ENCODE measurements at regions not wholly inside any gene's neighbourhood (a gene's known extent, or its start where the extent isn't known, plus 50 kb on each side); places are given as distances from the start of the nearest gene placed in this dataset.
"Not testable (repeated sequence)": the region's sequence is repeated elsewhere in the genome, so short reads cannot be mapped to it uniquely, and the experiment has no call there.

DNA sequence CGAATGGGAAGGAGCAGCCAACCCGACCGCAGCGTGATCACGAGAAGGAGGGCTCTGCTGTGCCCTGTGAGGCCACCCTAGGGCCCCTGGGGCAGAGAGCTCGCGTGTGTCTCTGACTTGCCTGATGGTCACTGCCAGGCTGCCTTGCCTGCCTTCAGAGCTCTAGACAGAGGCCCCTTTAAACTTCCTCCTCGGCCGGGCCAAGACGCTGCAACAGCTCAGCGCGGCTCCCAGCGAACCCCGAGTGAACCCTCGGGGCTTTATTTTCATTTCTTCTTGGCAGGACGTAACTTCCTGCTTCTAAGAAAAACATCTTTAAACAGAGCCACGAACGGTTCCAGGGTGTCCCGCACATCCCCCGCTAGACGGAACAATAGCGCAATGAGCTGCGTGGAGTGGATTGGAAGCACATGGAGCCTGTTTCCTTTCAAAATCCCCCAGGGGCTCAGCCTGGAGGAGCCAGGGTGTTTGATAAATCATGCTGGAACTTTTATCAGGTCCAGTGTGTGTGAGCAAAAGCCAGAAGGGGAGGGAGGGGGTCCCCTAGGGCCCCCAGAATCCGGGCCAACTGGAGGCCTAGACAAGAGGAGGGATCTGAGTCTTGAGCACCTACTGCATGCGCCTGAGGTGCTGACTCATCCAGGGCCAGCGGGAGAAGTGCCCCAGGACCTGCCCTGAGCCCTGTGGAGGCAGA is 134.1 kb upstream of the GDF10 start:
- DNase-seq (ENCODE audit: low read depth in 1 of 2, low spot score in 1 of 2) = peak; percentile 20 to 21

DNA sequence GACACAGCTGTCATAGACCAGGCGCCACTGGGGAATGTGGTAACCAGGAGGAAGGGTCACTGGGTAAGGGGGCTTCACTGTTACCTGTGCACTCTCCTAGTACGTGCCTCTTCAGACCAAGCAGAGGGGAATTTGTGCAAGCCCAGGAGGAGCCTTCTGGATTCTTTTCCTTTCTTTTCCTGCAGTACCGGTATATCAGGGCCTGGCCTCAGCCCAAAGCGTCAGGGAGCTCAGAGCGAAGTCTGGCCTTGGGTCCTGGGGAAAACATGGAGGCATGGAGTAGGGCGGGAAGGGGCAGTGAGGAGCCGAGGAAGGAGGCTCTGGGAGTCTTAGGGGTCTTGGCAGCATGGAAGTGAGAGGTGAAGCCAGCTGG is 133.6 kb upstream of the GDF10 start:
- no peak for DNase-seq (ENCODE audit: low read depth in 1 of 2, low spot score in 1 of 2)

DNA sequence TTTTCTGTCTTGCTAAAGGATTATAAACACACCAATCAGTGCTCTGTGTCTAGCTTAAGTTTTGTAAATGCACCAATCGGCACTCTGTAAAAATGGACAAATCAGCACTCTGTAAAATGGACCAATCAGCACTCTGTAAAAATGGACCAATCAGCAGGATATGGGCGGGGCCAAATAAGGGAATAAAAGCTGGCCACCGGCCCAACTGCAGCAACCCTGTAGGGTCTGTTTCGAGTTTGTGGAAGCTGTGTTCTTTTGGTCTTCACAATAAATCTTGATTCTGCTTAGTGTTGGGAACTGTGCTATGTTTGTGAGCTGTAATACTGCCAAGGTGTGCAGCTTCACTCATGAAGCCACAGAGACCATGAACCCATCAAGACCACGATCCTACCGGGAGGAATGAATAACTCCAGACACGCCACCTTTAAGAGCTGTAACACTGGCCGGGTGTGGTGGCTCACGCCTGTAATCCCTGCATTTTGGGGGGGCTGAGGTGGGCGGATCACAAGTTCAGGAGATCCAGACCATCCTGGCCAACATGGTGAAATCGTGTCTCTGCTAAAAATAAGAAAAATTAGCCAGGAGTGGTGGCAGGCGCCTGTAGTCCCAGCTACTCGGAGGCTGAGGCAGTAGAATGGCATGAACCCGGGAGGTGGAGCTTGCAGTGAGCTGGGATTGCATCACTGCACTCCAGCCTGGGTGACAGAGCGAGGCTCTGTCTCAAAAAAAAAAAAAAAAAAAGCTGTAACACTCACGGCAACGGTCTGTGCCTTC is 133.0 kb upstream of the GDF10 start:
- DNase-seq (ENCODE audit: low read depth in 1 of 2, low spot score in 1 of 2) = not testable (repeated sequence)

DNA sequence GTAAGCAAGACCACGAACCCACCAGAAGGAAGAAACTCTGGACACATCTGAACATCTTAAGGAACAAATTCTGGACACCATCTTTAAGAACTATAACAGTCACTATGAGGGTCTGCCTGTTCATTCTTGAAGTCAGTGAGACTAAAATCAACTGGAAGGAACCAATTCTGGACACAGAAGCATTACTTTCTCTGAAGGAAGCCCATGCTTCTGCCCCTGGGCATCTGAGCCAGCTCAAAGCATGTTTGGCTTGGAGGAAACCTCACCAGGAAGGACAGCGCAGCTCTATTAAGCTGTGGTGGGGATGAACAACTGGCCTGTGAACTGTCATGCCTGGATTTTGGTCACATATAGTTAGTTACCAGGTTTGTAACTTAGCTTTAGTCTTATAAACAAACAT is 132.4 kb upstream of the GDF10 start:
- DNase-seq (ENCODE audit: low read depth in 1 of 2, low spot score in 1 of 2) = no peak

DNA sequence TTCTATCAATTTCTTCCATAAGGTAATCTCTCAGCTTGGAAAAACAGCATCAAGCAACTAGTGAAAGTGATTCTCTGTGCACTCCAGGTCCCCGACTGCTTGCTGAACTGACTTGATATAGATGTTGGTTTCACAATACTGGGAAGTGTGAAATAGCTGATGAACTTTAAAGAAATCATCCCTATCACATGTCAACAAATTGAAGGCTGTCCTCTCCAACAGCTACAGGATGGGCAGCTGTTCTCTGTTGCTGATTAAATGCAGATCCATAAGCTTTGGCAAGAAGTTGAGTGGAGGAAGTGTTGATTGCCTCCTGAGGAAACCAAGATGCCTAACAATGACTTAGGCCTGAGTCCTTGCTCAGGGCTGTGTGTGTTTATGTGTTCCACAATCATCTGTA is 130.4 kb upstream of the GDF10 start:
- DNase-seq (ENCODE audit: low read depth in 1 of 2, low spot score in 1 of 2) = no peak

DNA sequence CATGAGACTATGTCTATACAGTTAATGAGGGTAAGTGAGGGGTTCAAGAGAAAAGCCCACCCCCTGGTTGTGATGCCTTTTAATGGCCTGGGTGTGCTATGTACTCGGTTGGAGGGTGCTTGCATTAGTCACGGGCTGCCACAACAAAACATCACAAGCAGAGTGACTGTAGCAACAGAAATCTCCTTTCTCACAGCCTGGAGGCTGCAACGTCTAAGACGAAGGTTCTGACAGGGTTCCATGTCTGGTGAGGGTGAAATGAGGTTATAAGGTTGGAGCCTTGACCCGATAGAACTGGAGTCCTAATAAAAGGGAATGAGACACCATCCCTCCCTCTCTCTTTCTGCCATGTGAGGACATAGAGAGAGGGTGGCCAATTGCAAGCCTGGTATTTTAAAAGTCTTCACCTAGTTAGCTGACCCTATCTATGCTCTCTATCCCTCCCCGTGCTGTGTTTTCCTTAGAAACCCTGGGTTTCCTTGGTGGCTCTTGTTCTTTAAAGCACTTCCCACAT is 126.0 kb upstream of the GDF10 start:
- DNase-seq (ENCODE audit: low read depth in 1 of 2, low spot score in 1 of 2) = no peak

DNA sequence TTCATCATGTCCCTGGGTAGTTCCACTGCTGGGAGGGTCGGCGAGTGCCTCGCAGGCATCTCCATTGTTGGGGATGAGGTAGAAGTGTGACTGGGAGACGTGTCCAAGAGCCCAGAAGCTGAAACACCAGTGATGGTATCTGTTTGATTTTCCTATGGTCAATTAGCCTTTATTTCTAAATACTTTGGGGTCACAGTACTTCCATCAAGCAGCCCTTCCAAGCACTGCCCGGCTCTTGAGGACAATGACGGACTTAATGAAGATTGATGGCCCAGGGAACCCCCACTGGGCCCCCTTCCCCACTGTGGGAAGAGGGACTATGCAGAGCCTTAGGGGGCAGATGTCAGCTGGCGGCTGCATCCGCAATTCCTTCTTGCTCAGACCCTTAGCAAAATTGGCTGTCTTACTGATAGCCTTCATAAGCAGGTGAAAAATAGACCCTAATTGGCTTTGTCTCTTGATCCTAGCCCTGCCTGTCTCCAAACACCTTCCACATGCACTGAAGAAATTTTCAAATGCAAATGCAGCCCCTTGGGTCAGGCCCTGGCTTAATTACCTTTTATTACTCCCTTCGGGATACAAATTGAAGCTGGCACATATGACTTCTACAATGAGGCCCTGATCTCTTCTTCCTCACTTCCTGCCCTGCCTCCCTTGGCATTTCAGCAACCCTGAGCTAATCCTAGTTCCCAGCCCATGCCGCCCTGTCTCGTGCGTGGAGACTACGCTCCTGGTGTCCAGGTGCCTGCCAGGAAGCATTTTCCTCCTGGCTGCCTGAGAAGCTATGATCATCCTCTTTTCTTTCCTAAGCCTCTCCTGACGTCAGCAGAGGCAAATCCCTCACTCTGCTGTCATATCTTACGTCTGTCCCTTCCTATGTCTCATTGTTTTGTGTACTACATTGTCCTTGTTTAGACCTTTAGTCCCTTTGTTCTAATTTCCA is 124.5 kb upstream of the GDF10 start:
- DNase-seq (ENCODE audit: low read depth in 1 of 2, low spot score in 1 of 2) = no peak

DNA sequence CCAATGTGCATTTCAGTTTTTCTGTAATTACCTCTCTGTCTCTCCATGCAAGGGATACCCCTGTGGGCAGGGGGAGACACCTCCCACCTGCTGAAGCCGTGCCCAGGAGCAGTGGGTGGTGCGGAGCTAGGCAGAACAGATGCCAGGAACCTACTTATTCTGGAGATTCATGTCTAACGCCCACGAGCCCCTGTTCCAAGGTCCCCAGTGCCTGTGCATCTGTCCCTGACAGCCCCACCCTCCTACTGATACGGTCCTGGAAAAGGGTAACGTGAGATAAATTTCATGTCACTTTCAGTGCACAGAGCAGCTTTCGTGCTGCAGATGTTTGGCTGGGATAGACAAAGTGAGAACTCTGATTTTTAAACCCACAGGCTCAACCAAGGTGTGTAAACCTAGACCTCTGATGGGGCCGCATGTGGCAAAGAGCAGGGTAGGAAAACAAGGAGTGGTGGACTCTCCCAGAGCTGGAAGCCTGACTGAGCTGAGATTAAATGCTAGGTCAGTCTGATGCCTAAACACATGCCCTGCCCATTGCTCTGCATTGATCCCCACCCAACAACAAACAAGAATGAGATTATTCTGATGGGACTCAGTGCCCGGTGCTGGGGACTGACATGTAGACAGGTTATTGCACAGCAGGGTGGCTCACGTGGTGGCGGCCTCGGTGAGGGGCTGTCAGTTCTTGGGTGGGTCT is 123.6 kb upstream of the GDF10 start:
- no peak for DNase-seq (ENCODE audit: low read depth in 1 of 2, low spot score in 1 of 2)

DNA sequence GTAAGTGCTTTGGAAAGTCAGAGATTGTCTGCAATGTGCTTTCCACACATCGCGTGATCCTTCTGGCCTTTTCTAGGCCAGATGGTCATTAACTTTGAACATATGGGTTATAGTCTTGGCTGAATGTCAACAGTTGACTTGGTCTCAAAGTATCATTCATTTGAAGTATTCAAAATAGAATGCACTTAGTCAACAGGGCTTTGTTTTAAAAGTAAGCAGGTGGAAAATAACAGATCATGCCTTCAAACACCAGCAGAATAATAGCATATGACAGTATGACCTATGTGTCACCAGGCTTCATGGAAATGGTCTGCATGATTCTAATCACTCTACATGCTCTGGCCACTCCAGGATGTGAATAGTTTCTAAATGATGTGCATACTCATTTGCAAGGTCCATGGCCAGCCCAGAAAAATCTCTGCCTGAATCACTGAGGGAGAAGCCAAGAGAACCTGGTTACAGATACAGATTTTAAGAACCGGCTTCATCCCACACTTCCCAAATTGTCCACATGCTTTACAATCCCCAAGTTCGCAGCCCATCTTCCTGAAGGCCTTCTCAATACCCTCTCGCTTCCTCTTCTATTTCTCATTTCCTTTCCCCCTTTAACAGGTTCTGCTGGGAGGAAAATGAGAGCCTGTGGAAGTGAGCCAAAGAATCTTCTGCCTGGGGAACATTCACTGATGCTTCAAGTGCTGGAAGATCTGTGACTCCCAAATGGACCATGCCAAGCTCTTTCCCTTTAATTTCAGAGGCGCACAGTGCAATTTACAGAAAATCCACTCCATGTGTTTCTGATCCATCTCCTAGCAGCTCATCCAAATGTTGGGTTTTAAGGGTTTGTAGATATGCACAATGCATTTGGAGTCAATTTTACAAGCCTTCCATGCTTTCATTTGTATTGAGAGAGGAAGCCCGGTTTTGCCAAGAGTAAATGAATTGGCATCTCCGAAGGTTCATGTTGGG is 122.8 kb upstream of the GDF10 start:
- no peak for DNase-seq (ENCODE audit: low read depth in 1 of 2, low spot score in 1 of 2)

DNA sequence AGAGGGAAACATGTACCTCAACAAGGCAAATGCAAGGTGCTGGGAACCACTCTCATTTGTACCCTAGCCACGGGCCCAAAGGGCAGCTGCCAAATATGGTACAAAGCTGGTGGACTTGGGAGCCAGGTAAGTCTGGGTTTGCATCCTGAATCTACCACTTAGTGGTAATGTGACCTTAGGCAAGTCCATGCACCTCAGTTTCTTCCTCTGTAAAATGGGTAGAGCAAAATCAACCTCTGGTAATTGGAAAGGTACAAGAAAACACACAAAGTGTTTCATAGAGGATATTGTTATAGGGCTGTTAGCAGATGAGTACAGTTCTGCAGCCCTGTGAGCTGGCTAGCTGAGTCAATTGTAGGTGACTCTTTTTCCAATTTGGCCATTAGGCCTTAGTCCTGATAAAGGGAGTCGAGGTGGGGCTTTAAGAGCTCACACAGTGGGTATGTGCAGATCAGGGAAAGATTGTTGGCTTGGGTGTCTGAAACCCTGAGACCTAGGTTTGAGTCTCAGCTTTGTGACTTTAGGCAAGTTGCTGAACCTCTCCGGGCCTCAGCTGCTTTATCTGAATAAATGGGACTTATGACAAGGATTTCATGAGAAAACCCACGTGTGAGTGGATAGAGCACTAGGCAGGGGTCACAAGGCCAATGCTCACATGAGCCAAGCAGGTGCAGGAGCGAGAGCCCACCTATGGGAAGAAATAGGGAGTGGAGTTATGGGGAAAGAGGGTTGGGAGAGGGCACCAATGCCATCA is 121.3 kb upstream of the GDF10 start:
- DNase-seq (ENCODE audit: low read depth in 1 of 2, low spot score in 1 of 2) = no peak

DNA sequence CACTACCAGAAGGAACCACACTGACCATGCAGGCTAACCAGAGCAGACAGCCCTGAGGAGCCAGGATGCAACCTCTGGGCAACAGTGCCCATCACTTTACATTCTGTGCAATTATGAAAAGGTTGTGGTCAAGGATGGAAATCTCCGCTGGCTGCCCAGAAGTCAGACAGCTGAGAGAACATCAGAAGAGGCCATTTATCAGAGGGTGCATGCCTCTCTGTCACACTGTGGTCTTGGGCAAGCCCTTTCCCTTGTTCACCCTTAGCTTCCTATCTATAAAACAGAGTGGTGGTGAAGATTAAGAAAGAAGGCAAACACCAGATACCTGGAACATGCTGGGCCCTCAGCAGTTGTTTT is 120.7 kb upstream of the GDF10 start:
- DNase-seq (ENCODE audit: low read depth in 1 of 2, low spot score in 1 of 2) = no peak

DNA sequence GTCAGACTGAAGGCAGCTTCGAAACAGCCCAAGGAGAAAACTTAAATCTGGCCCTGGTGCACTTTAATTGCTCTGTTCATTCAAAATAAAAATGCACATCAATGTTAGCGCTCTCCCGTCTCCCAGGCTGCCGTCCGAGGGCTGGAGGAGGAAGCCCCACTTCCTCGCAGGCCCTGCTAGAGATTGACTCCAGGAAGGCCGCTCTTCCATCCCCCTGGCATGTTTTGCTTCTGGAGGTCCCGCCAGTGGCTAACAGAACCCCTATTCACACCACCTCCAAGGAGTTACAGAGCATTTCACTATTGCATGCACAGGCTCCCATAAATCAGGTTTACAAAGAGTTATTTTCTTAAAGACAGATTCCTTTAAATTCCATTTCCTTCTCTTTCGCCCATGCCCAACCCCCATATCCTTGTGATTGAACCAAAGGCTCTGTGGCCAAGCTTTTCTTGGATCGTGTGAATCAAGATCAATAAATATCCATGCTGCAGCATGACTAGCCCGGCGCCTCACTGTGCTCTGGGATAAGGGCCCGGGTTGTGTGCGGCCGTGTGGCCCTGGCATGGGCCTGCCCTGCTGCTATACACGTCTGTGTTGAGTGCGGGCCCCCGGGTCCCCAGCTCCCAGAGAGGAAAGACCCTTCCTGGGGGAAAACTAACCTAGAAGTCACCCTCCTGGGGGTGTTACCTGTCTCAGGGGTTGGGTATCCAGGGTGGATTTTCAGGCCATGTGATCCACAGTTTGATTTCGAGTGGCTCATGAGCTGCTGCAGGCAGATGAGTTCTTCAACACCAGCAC is 118.7 kb upstream of the GDF10 start:
- DNase-seq (ENCODE audit: low read depth in 1 of 2, low spot score in 1 of 2) = no peak

DNA sequence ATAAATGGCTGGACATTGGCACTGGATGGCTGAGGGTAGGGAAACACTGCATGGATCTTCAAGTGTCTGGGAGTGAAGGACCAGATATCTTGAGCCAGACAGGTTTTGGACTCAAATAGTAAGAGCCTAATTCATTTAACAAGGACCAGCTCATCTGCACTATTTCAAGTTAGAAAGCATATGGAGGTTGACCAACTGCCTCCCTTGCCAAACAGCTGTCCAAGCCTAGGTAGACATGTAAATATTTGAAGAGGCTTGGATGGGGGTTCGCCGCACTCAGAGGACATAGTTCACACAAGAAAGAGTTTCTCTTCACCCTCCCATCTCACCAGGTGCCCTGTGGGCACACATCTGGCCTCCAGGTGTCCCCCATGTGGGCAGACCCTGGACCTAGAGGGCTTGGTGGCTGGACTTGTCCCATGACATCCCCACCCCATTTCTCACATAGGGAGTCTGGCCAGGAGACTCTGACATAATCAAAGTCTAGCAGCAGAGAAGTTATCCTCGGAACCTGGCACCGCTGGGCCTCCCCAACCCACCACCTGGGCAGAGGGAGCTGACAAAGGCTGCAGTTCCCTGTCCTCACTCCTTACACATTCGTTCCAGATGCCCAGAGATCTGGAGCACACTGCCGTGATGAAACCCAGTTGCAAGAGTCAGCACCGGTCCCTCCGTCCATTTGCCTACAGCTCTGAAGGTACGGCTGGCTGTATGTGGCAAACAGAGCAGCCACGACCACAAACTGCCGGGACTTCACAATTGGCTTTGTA is 116.9 kb upstream of the GDF10 start:
- DNase-seq (ENCODE audit: low read depth in 1 of 2, low spot score in 1 of 2) = no peak

DNA sequence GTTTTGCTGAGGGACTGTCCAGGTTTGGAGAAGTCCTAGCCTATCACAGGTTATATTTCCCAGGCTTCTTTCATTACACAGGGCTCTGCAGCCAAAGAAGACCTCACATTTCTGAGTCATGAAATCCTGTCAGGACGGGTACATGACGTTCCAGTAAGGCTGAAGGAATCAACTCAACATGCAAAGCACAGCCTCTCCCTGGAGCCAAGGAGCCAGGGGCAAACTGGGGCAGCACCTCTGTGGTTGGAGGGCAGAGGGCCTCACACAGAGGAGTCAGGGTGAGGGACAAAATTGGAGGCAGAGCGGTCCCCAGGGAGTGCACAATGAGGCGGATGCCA is 116.3 kb upstream of the GDF10 start:
- DNase-seq (ENCODE audit: low read depth in 1 of 2, low spot score in 1 of 2) = no peak

DNA sequence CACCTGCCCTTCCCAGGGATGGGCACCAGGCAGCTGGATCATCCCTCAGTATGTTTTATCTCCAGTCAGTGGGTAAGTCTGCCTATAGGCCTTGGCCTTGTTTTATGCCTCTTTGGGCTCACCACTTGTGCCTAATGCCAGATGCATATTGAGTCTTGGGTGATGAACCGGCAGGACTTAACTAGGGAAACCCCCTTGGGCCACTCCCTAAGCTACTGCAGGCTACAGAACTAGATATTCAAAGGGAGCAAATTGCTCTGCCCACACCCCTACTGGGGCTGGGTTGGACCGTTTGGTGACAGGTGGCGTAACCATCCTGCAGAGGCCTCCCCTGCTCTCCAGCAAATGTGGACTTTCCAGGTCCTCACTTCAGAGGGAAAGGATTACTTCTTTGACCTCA is 115.7 kb upstream of the GDF10 start:
- no peak for DNase-seq (ENCODE audit: low read depth in 1 of 2, low spot score in 1 of 2)

DNA sequence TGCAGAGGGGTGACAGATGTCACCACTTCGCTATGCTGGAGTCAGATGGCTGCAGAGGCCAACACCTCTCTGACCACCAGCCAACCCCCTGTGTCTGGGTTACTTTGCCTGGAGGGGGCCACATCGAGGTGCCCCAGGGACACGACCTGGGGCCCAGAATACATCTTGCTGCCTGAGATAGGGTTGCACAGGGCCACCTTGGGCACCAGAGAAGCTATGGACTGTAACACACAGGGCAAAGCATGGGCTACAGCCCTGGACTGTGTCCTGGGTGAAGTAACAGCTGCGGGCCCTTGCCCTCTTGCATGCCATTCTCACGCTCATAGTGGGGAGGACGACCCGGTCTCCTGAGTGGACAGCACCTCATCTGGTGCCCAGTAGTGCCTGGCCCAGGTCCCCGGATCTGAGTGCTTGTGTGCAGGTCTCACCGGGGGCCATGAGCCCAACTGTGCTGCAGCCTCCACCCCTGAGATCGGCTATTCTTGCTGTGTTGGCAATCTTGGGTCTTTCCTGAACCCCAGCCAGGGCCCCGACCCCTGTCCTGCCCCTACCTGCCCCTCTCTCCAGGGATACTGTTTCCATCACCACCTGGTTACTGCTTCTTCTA is 115.2 kb upstream of the GDF10 start:
- DNase-seq (ENCODE audit: low read depth in 1 of 2, low spot score in 1 of 2) = no peak

DNA sequence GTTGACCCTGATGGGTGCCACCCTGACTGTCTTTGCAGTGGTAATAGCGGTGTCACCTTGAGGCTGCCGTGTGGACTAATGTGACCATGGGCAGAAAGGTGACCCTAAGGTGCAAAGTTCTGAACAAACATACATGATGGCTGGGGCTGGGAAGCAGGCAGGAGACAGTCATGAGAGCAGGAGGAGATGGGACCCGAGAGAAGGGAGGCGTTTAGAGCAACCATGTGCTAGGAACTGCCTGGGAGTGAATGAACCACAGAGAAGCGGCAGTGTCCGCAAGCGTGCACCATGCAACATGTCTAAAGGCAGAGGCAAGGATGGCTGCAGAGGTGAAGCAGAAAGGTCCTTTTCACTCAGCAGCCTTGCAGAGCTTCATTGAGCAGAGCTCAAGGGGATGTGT is 113.1 kb upstream of the GDF10 start:
- no peak for DNase-seq (ENCODE audit: low read depth in 1 of 2, low spot score in 1 of 2)
